HUES6 (cell line): ENCODE measurements at regions not wholly inside any gene's neighbourhood (a gene's known extent, or its start where the extent isn't known, plus 50 kb on each side); places are given as distances from the start of the nearest gene placed in this dataset.
A peak's percentile ranks its signal among the peaks of the same experiment; 100 is the strongest.

Experiments
- H3K27ac ChIP-seq: 2 replicates; pipeline ENCODE4 v1.7.0; 2013; ENCODE audit warnings: low read depth, mild to moderate bottlenecking, low read length, inconsistent platforms
- H3K27me3 ChIP-seq: 2 replicates; pipeline ENCODE4 v1.6.1; 2013; ENCODE audit warnings: low read length; ENCODE audit not compliant: control insufficient read depth, insufficient read depth
- H3K36me3 ChIP-seq: 2 replicates; pipeline ENCODE4 v1.6.1; 2013; ENCODE audit warnings: low read length; ENCODE audit not compliant: control insufficient read depth, insufficient read depth
- H3K4me1 ChIP-seq: 2 replicates; pipeline ENCODE4 v1.6.1; 2013; ENCODE audit warnings: low read length; ENCODE audit not compliant: control insufficient read depth, insufficient read depth
- H3K4me3 ChIP-seq: 2 replicates; pipeline ENCODE4 v1.5.1; 2013; ENCODE audit warnings: low read depth, low read length
- H3K9ac ChIP-seq: one replicate; pipeline ENCODE4 v1.6.1; 2013; ENCODE audit warnings: mild to moderate bottlenecking, low read length
- H3K9me3 ChIP-seq: 2 replicates; pipeline ENCODE4 v1.6.1; 2013; ENCODE audit warnings: low read depth, low read length; ENCODE audit not compliant: control insufficient read depth, insufficient read depth

- no peak overlapping the region for H3K27ac ChIP-seq
- H3K36me3 ChIP-seq = no peaks in the 10 kb centered on the region
- no peak overlapping the region for H3K4me3 ChIP-seq
- no peak overlapping the region for H3K9ac ChIP-seq
- peaks cover 8% of the 10 kb centered on the region for H3K4me1 ChIP-seq
- no peaks in the 10 kb centered on the region for H3K9me3 ChIP-seq
- no peaks in the 10 kb centered on the region for H3K27me3 ChIP-seq
Observed at GRCh38 chr14:98200601-98201000, 1071.4 kb downstream of the BCL11B start.

- no peaks in the 10 kb centered on the region for H3K36me3 ChIP-seq
- H3K27ac ChIP-seq = no peak overlapping the region
- H3K9ac ChIP-seq = no peak overlapping the region
- H3K4me3 ChIP-seq = no peak overlapping the region
- H3K9me3 ChIP-seq = no peaks in the 10 kb centered on the region
- H3K27me3 ChIP-seq = no peaks in the 10 kb centered on the region
- 0 out of 2 replicates have a peak, but pooled peaks cover 8% of the 10 kb centered on the region for H3K4me1 ChIP-seq
Observed at GRCh38 chr14:98203421-98203820, 1068.6 kb downstream of the BCL11B start.

GRCh38 chr14:98204139-98204538 lies 1067.9 kb downstream of the BCL11B start:
- Histone ChIP-seq H3K4me3 (no peak overlapping the region), H3K9ac (no peak overlapping the region), H3K9me3 (no peaks in the 10 kb centered on the region), H3K36me3 (no peaks in the 10 kb centered on the region), H3K4me1 (0 out of 2 replicates have a peak, but pooled peaks cover 8% of the 10 kb centered on the region), H3K27ac (no peak overlapping the region), H3K27me3 (no peaks in the 10 kb centered on the region)

GRCh38 chr14:98207415-98207814 lies 1064.6 kb downstream of the BCL11B start:
- Histone ChIP-seq H3K9ac (no peak overlapping the region), H3K27ac (no peak overlapping the region), H3K4me3 (no peak overlapping the region), H3K27me3 (no peaks in the 10 kb centered on the region), H3K9me3 (no peaks in the 10 kb centered on the region), H3K36me3 (no peaks in the 10 kb centered on the region), H3K4me1 (peaks cover 20% of the 10 kb centered on the region)

- Histone ChIP-seq H3K27me3 (no peaks in the 10 kb centered on the region), H3K27ac (no peak overlapping the region), H3K36me3 (no peaks in the 10 kb centered on the region), H3K4me3 (no peak overlapping the region), H3K9ac (no peak overlapping the region), H3K9me3 (no peaks in the 10 kb centered on the region), H3K4me1 (peaks cover 20% of the 10 kb centered on the region)
Observed at GRCh38 chr14:98208211-98208611, 1063.8 kb downstream of the BCL11B start.

GRCh38 chr14:98208943-98209342 lies 1063.1 kb downstream of the BCL11B start:
- Histone ChIP-seq H3K27me3 (no peaks in the 10 kb centered on the region), H3K4me1 (peaks cover 19% of the 10 kb centered on the region), H3K27ac (no peak overlapping the region), H3K4me3 (no peak overlapping the region), H3K36me3 (no peaks in the 10 kb centered on the region), H3K9ac (no peak overlapping the region), H3K9me3 (no peaks in the 10 kb centered on the region)

GRCh38 chr14:98210045-98210672 lies 1061.8 kb downstream of the BCL11B start:
- Histone ChIP-seq H3K9ac (peak overlapping the region; percentile 12), H3K4me3 (no peak overlapping the region)

GRCh38 chr14:98217530-98217929 lies 1054.5 kb downstream of the BCL11B start:
- Histone ChIP-seq H3K27me3 (no peaks in the 10 kb centered on the region), H3K9me3 (no peaks in the 10 kb centered on the region), H3K9ac (no peak overlapping the region), H3K4me1 (no peaks in the 10 kb centered on the region), H3K36me3 (no peaks in the 10 kb centered on the region), H3K4me3 (no peak overlapping the region), H3K27ac (no peak overlapping the region)

More at GRCh38 chr14:98210045-98210672, 1061.8 kb downstream of the BCL11B start:
- Histone ChIP-seq H3K9me3 (no peaks in the 10 kb centered on the region), H3K36me3 (no peaks in the 10 kb centered on the region), H3K27me3 (no peaks in the 10 kb centered on the region), H3K27ac (peak overlapping the region; percentile 19; the same call in 1 of the 2 replicates), H3K4me1 (peaks cover 15% of the 10 kb centered on the region)

GRCh38 chr14:98218218-98218617 lies 1053.8 kb downstream of the BCL11B start:
- Histone ChIP-seq H3K9ac (no peak overlapping the region), H3K36me3 (no peaks in the 10 kb centered on the region), H3K27ac (no peak overlapping the region), H3K4me3 (no peak overlapping the region), H3K27me3 (no peaks in the 10 kb centered on the region), H3K9me3 (no peaks in the 10 kb centered on the region), H3K4me1 (no peaks in the 10 kb centered on the region)

GRCh38 chr14:98219638-98220037 lies 1052.4 kb downstream of the BCL11B start:
- Histone ChIP-seq H3K27me3 (no peaks in the 10 kb centered on the region), H3K4me3 (no peak overlapping the region), H3K9ac (no peak overlapping the region), H3K4me1 (no peaks in the 10 kb centered on the region), H3K9me3 (no peaks in the 10 kb centered on the region), H3K27ac (no peak overlapping the region), H3K36me3 (no peaks in the 10 kb centered on the region)

GRCh38 chr14:98223106-98223505 lies 1048.9 kb downstream of the BCL11B start:
- no peak overlapping the region for H3K9ac ChIP-seq
- no peaks in the 10 kb centered on the region for H3K9me3 ChIP-seq
- H3K27me3 ChIP-seq = no peaks in the 10 kb centered on the region
- H3K27ac ChIP-seq = no peak overlapping the region
- no peak overlapping the region for H3K4me3 ChIP-seq
- no peaks in the 10 kb centered on the region for H3K36me3 ChIP-seq
- H3K4me1 ChIP-seq = no peaks in the 10 kb centered on the region
